NCI-H1417 (cell line): ENCODE measurements at regions not wholly inside any gene's neighbourhood (a gene's known extent, or its start where the extent isn't known, plus 50 kb on each side); places are given as distances from the start of the nearest gene placed in this dataset.
"Not testable (repeated sequence)": the region's sequence is repeated elsewhere in the genome, so short reads cannot be mapped to it uniquely, and the experiment has no call there.

Experiments used
- DNase-seq, 3 experiments: peaks; one replicate each; lab custom pipeline; 2025; lab: John Stamatoyannopoulos, UW

- peak in 2 of 3 experiments; percentile 2 to 43 for DNase-seq
Measured at GRCh38 chr10:57689596-57690297, 577.9 kb downstream of the IPMK start.

GRCh38 chr10:57679916-57680315 lies 587.8 kb downstream of the IPMK start:
- DNase-seq, result no peak

- DNase-seq, result no peak
Measured at GRCh38 chr10:57675125-57675524, 592.6 kb downstream of the IPMK start.

GRCh38 chr10:57673446-57673960 lies 594.2 kb downstream of the IPMK start:
- no peak for DNase-seq

GRCh38 chr10:57664815-57665214 lies 602.9 kb downstream of the IPMK start:
- DNase-seq, result no peak

GRCh38 chr10:57663401-57663800 lies 604.3 kb downstream of the IPMK start:
- DNase-seq, result no peak

GRCh38 chr10:57661206-57661605 lies 606.5 kb downstream of the IPMK start:
- no peak for DNase-seq

GRCh38 chr10:57657164-57657765 lies 610.4 kb downstream of the IPMK start:
- peak; percentile 16 to 72 (median 20) for DNase-seq

- DNase-seq, result no peak
Measured at GRCh38 chr10:57654856-57655255, 612.8 kb downstream of the IPMK start.

GRCh38 chr10:57645108-57645507 lies 622.6 kb downstream of the IPMK start:
- not testable (repeated sequence) for DNase-seq

- peak in 1 of 3 experiments; percentile 62 for DNase-seq
Measured at GRCh38 chr10:57638411-57638810, 629.3 kb downstream of the IPMK start.

GRCh38 chr10:57628592-57629284 lies 639.0 kb downstream of the IPMK start:
- peak in 1 of 3 experiments; percentile 39 for DNase-seq

- DNase-seq, result no peak
Measured at GRCh38 chr10:57627642-57628178, 640.0 kb downstream of the IPMK start.

- no peak for DNase-seq
Measured at GRCh38 chr10:57624856-57625592, 642.7 kb downstream of the IPMK start.

- peak in 1 of 3 experiments; percentile 52 for DNase-seq
Measured at GRCh38 chr10:57624066-57624465, 643.6 kb downstream of the IPMK start.

- no peak for DNase-seq
Measured at GRCh38 chr10:57621466-57621865, 646.2 kb downstream of the IPMK start.

GRCh38 chr10:57605948-57606485 lies 661.7 kb downstream of the IPMK start:
- no peak for DNase-seq

- DNase-seq, result no peak
Measured at GRCh38 chr10:57599440-57599839, 668.3 kb downstream of the IPMK start.

- no peak for DNase-seq
Measured at GRCh38 chr10:57593983-57594573, 673.6 kb downstream of the IPMK start.

GRCh38 chr10:57579926-57580325 lies 687.8 kb downstream of the IPMK start:
- DNase-seq, result peak in 2 of 3 experiments; percentile 13 to 69

GRCh38 chr10:57562211-57562610 lies 705.5 kb downstream of the IPMK start:
- no peak for DNase-seq
